Activated effector memory CD4-positive, alpha-beta T cell treated with anti-CD3 and anti-CD28 coated beads, Interleukin-2, amount 50 U/mL, for 16 hours (primary cell): ENCODE measurements at regions not wholly inside any gene's neighbourhood (a gene's known extent, or its start where the extent isn't known, plus 50 kb on each side); places are given as distances from the start of the nearest gene placed in this dataset.

Source experiments
- DNase-seq: peaks from one replicate; pipeline ENCODE4 v3.0.0-alpha.2; 2020

GRCh38 chr5:154587123-154588026 lies 109.3 kb upstream of the HAND1 start:
- no peak for DNase-seq

- DNase-seq = no peak
These were observed 105.7 kb upstream of the HAND1 start for GRCh38 chr5:154583671-154584177.

GRCh38 chr5:154580422-154580821 lies 102.4 kb upstream of the HAND1 start:
- no peak for DNase-seq

- DNase-seq = no peak
These were observed 99.4 kb upstream of the HAND1 start for GRCh38 chr5:154577416-154577815.

- no peak for DNase-seq
These were observed 98.4 kb upstream of the HAND1 start for GRCh38 chr5:154576429-154576806.

- DNase-seq = no peak
These were observed 97.8 kb upstream of the HAND1 start for GRCh38 chr5:154575546-154576428.

GRCh38 chr5:154573011-154573410 lies 95.0 kb upstream of the HAND1 start:
- DNase-seq = no peak

- DNase-seq = no peak
These were observed 93.5 kb upstream of the HAND1 start for GRCh38 chr5:154571325-154572035.

- no peak for DNase-seq
These were observed 92.7 kb upstream of the HAND1 start for GRCh38 chr5:154570572-154571324.

GRCh38 chr5:154568589-154568988 lies 90.6 kb upstream of the HAND1 start:
- no peak for DNase-seq

GRCh38 chr5:154567155-154567554 lies 89.1 kb upstream of the HAND1 start:
- no peak for DNase-seq

GRCh38 chr5:154566146-154566680 lies 88.2 kb upstream of the HAND1 start:
- no peak for DNase-seq

- DNase-seq = no peak
These were observed 87.1 kb upstream of the HAND1 start for GRCh38 chr5:154565123-154565522.

GRCh38 chr5:154562244-154562880 lies 84.3 kb upstream of the HAND1 start:
- DNase-seq = no peak

GRCh38 chr5:154559398-154560276 lies 81.6 kb upstream of the HAND1 start:
- DNase-seq = no peak

GRCh38 chr5:154557548-154557947 lies 79.5 kb upstream of the HAND1 start:
- no peak for DNase-seq

- no peak for DNase-seq
These were observed 69.5 kb upstream of the HAND1 start for GRCh38 chr5:154547551-154547950.

GRCh38 chr5:154546719-154547118 lies 68.7 kb upstream of the HAND1 start:
- no peak for DNase-seq

GRCh38 chr5:154544646-154545045 lies 66.6 kb upstream of the HAND1 start:
- no peak for DNase-seq

- DNase-seq = no peak
These were observed 65.4 kb upstream of the HAND1 start for GRCh38 chr5:154543380-154543779.
